GM06990 (cell line): ENCODE measurements at regions not wholly inside any gene's neighbourhood (a gene's known extent, or its start where the extent isn't known, plus 50 kb on each side); places are given as distances from the start of the nearest gene placed in this dataset.

Experiments
- DNase-seq: peaks from one replicate; pipeline ENCODE4 v3.0.0-alpha.2; 2011; ENCODE audit not compliant: insufficient read length; ENCODE audit errors: extremely low read depth
- H3K27me3 ChIP-seq: replicated peaks from 2 replicates; pipeline ENCODE4 v1.6.0; 2011; ENCODE audit warnings: low read length; ENCODE audit not compliant: control insufficient read depth, insufficient read depth
- H3K36me3 ChIP-seq: 2 replicates; pipeline ENCODE4 v1.5.1; 2011; ENCODE audit warnings: low read length; ENCODE audit not compliant: control insufficient read depth, insufficient read depth
- H3K4me3 ChIP-seq: replicated peaks from 2 replicates; pipeline ENCODE4 v1.5.1; 2011; ENCODE audit warnings: low read depth, mild to moderate bottlenecking, control low read depth, low read length
- CTCF ChIP-seq: IDR thresholded peaks from 2 replicates; pipeline ENCODE4 v1.5.1; 2011; ENCODE audit warnings: low read length, control low read depth, mild to moderate bottlenecking, inconsistent platforms; ENCODE audit not compliant: insufficient read depth, poor library complexity, severe bottlenecking

GRCh38 chr2:215883799-215884198 lies 129.6 kb downstream of the MREG start:
- TF ChIP-seq CTCF: no peak
- H3K27me3 ChIP-seq: no peaks in the 10 kb centered on the region
- H3K36me3 ChIP-seq: no peaks in the 10 kb centered on the region
- H3K4me3 ChIP-seq: no peak overlapping the region
- DNase-seq: peak; percentile 18

DNA sequence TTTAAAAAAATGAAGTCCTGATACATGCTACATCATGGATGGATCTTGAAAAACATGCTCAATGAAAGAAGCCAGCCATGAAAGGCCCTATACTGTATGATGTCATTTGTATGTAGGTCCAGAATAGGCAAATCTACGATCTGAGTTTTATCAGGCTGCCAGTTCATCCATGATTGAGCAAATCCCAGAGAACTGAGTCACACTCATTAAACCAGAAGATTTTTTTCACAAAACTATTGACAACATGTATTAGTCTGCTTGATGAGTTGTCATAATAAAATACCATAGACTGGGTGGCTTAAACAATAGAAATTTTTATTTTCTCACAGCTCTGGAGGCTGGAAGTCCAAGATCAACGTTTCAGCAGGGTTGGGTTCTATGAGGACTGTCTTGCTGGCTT lies 130.7 kb downstream of the MREG start:
- H3K36me3 ChIP-seq: no peaks in the 10 kb centered on the region
- no peak overlapping the region for H3K4me3 ChIP-seq
- no peak for TF ChIP-seq CTCF
- no peaks in the 10 kb centered on the region for H3K27me3 ChIP-seq
- DNase-seq: no peak

- TF ChIP-seq CTCF: no peak
- Histone ChIP-seq H3K27me3 (no peaks in the 10 kb centered on the region), H3K4me3 (no peak overlapping the region), H3K36me3 (no peaks in the 10 kb centered on the region)
- no peak for DNase-seq
These were observed 131.8 kb downstream of the MREG start for GRCh38 chr2:215881582-215881981.

DNA sequence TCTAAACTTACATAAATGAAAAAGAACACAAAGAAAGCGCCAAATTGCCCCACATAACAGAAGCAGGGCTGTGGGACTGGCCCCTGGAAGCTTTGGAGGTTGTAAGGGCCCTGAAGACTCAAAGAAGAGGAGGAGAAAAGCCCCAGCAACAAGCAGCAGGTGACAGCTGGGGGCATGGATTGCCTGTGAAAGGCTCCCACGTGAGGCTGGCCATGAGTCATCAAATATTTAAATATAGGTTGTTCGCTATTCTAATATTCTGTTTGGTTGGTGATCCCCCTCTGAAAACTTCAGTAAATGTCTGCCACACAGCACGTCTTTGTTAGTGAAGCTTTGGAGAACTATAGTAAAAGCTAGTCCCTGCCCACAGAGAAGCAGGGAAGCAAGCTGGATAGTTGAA lies 132.4 kb downstream of the MREG start:
- H3K27me3 ChIP-seq: no peaks in the 10 kb centered on the region
- H3K4me3 ChIP-seq: no peak overlapping the region
- no peaks in the 10 kb centered on the region for H3K36me3 ChIP-seq
- DNase-seq: peak; percentile 17
- TF ChIP-seq CTCF: no peak

GRCh38 chr2:215879977-215880940 lies 133.1 kb downstream of the MREG start:
- TF ChIP-seq CTCF: no peak
- no peak for DNase-seq
- Histone ChIP-seq H3K4me3 (no peak overlapping the region), H3K27me3 (no peaks in the 10 kb centered on the region), H3K36me3 (no peaks in the 10 kb centered on the region)
